ENCODE measurements at regions not wholly inside any gene's neighbourhood (a gene's known extent, or its start where the extent isn't known, plus 50 kb on each side); places are given as distances from the start of the nearest gene placed in this dataset.

GRCh38 chr4:107509615-107510014, 210.4 kb downstream of the PAPSS1 start:
- H3K4me1 ChIP-seq (ENCODE audit: control insufficient read depth in 2 of 2, insufficient read depth in 2 of 2, low read length in 2 of 2) = no peaks in the 10 kb centered on the region
- H3K27ac ChIP-seq (ENCODE audit: low read length in 2 of 2) = no peak overlapping the region
- peaks cover 0 to 1% (median 0%) of the 10 kb centered on the region in 3 donors for H3K9me3 ChIP-seq (ENCODE audit: control extremely low read depth in 1 of 3, control insufficient read depth in 2 of 3, insufficient read depth in 1 of 3, low read length in 2 of 3)
- H3K79me2 ChIP-seq (ENCODE audit: control insufficient read depth, insufficient read depth, low read length) = no peaks in the 10 kb centered on the region
- ATAC-seq (ENCODE audit: low read depth) = no peak
- H3K36me3 ChIP-seq (replicated peaks in 1 of 2; ENCODE audit: control extremely low read depth in 1 of 2, control insufficient read depth in 1 of 2, extremely low read depth in 1 of 2, insufficient read depth in 2 of 2, low read length in 1 of 2) = no peaks in the 10 kb centered on the region
- no peaks in the 10 kb centered on the region for H3K4me1 Mint-ChIP-seq
- no peaks in the 10 kb centered on the region for H3K27me3 Mint-ChIP-seq
- ChIA-PET POLR2A (no interaction called here), CTCF (no interaction called here)
- H2AFZ ChIP-seq (ENCODE audit: insufficient read depth, low read depth, low read length, poor library complexity, severe bottlenecking) = no peak overlapping the region
- no peak for DNase-seq
- TF ChIP-seq CTCF (IDR thresholded peaks at IDR 0.05) (no peak), EZH2 (IDR thresholded peaks at IDR 0.05; ENCODE audit: borderline replicate concordance, insufficient read depth, low read depth, low read length, poor library complexity, severe bottlenecking) (no peak)
- no peak overlapping the region for H3K9ac ChIP-seq (ENCODE audit: low read length)
- no peak overlapping the region for H3K4me2 ChIP-seq (replicated peaks; ENCODE audit: low read depth, low read length, poor library complexity, severe bottlenecking)
- no peak overlapping the region for H3K4me3 ChIP-seq (ENCODE audit: control extremely low read depth in 1 of 5, extremely low read depth in 1 of 5, insufficient read depth in 1 of 5, low read depth in 2 of 5, low read length in 4 of 5)
- intact Hi-C loops (cut with micrococcal nuclease) = no loop called here
- no peaks in the 10 kb centered on the region for H3K27me3 ChIP-seq (replicated peaks in 1 of 4; ENCODE audit: control extremely low read depth in 1 of 4, control insufficient read depth in 3 of 4, insufficient read depth in 4 of 4, low read length in 3 of 4)
- H3K9me3 Mint-ChIP-seq (ENCODE audit: insufficient read depth) = no peaks in the 10 kb centered on the region
- H3K27ac Mint-ChIP-seq = no peak overlapping the region
- no peaks in the 10 kb centered on the region for H4K20me1 ChIP-seq (ENCODE audit: control insufficient read depth, insufficient read depth, low read length, poor library complexity, severe bottlenecking)
- H3K4me3 Mint-ChIP-seq = no peak overlapping the region

DNA sequence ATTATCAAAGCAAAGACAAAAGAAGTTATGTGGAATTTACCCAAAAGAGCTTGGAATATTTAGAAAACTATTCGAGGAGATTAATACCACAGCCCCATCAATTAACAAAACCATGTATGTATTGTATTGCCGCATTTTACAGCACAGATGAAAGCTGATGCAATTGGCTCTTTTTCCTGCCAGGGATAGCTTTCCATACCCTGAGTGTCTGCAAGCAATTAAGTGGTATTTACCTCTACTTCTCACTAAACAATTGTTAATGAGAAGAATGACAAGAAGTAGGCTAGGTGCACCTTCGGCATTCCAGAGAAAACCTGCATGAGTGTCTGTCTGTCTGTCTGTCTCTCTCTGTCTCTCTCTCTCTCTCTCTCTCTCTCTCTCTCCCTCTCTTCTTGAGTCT, 219.5 kb downstream of the PAPSS1 start:
- peaks cover 0 to 6% (median 0%) of the 10 kb centered on the region in 3 donors for H3K9me3 ChIP-seq (ENCODE audit: control extremely low read depth in 1 of 3, control insufficient read depth in 2 of 3, insufficient read depth in 1 of 3, low read length in 2 of 3)
- Mint-ChIP-seq H3K27ac (no peak overlapping the region), H3K4me1 (no peaks in the 10 kb centered on the region), H3K27me3 (peaks cover 7% of the 10 kb centered on the region), H3K4me3 (no peak overlapping the region), H3K9me3 (ENCODE audit: insufficient read depth) (peaks cover 2% of the 10 kb centered on the region)
- TF ChIP-seq CTCF (IDR thresholded peaks at IDR 0.05) = no peak
- TF ChIP-seq EZH2 (IDR thresholded peaks at IDR 0.05; ENCODE audit: borderline replicate concordance, insufficient read depth, low read depth, low read length, poor library complexity, severe bottlenecking) = no peak
- POLR2A ChIA-PET = no interaction called here
- no peaks in the 10 kb centered on the region for H3K27me3 ChIP-seq (replicated peaks in 1 of 4; ENCODE audit: control extremely low read depth in 1 of 4, control insufficient read depth in 3 of 4, insufficient read depth in 4 of 4, low read length in 3 of 4)
- no peak overlapping the region for H3K4me3 ChIP-seq (ENCODE audit: control extremely low read depth in 1 of 5, extremely low read depth in 1 of 5, insufficient read depth in 1 of 5, low read depth in 2 of 5, low read length in 4 of 5)
- no peaks in the 10 kb centered on the region for H3K4me1 ChIP-seq (ENCODE audit: control insufficient read depth in 2 of 2, insufficient read depth in 2 of 2, low read length in 2 of 2)
- no peaks in the 10 kb centered on the region for H3K79me2 ChIP-seq (ENCODE audit: control insufficient read depth, insufficient read depth, low read length)
- WGBS (ENCODE audit: insufficient coverage) = no CpG with 5 or more reads among the region's 3 CpGs
- no peak overlapping the region for H3K4me2 ChIP-seq (replicated peaks; ENCODE audit: low read depth, low read length, poor library complexity, severe bottlenecking)
- H3K9ac ChIP-seq (ENCODE audit: low read length) = no peak overlapping the region
- intact Hi-C loops (cut with micrococcal nuclease) = no loop called here
- no peaks in the 10 kb centered on the region for H3K36me3 ChIP-seq (replicated peaks in 1 of 2; ENCODE audit: control extremely low read depth in 1 of 2, control insufficient read depth in 1 of 2, extremely low read depth in 1 of 2, insufficient read depth in 2 of 2, low read length in 1 of 2)
- ATAC-seq (ENCODE audit: low read depth) = no peak
- H4K20me1 ChIP-seq (ENCODE audit: control insufficient read depth, insufficient read depth, low read length, poor library complexity, severe bottlenecking) = no peaks in the 10 kb centered on the region
- DNase-seq = no peak
- no peak overlapping the region for H3K27ac ChIP-seq (ENCODE audit: low read length in 2 of 2)
- CTCF ChIA-PET = no interaction called here
- H2AFZ ChIP-seq (ENCODE audit: insufficient read depth, low read depth, low read length, poor library complexity, severe bottlenecking) = no peak overlapping the region

Data from B cell (primary cell).